RWPE2 (cell line): ENCODE measurements at regions not wholly inside any gene's neighbourhood (a gene's known extent, or its start where the extent isn't known, plus 50 kb on each side); places are given as distances from the start of the nearest gene placed in this dataset.

Experiments used
- ATAC-seq: fragments of 200-7000 bp; cut with Tn5 transposase; 3 replicates; pipeline ENCODE4 v1.9.1; 2021; ENCODE audit warnings: low read depth
- DNase-seq: peaks from one replicate; pipeline ENCODE4 v3.0.0-alpha.2; 2020; ENCODE audit warnings: low spot score
- H3K27ac ChIP-seq: fragments of 450-650 bp; 2 replicates; pipeline ENCODE4 v1.5.1; 2017; ENCODE audit warnings: mild to moderate bottlenecking; ENCODE audit not compliant: poor library complexity, severe bottlenecking
- H3K27me3 ChIP-seq: fragments of 250-450 bp; sonication (Bioruptor Pico); 2 replicates; pipeline ENCODE4 v1.5.1; 2021; ENCODE audit warnings: mild to moderate bottlenecking, moderate library complexity; ENCODE audit not compliant: insufficient read depth, poor library complexity, severe bottlenecking
- H3K36me3 ChIP-seq: fragments of 250-450 bp; sonication (Bioruptor Pico); 2 replicates; pipeline ENCODE4 v1.5.1; 2020; ENCODE audit warnings: low read depth, mild to moderate bottlenecking, moderate library complexity
- H3K4me1 ChIP-seq: fragments of 250-450 bp; sonication (Bioruptor Pico); 2 replicates; pipeline ENCODE4 v1.5.1; 2021; ENCODE audit warnings: mild to moderate bottlenecking, moderate library complexity; ENCODE audit not compliant: insufficient read depth, poor library complexity, severe bottlenecking
- H3K4me3 ChIP-seq: fragments of 250-450 bp; sonication (Bioruptor Pico); 2 replicates; pipeline ENCODE4 v1.5.1; 2021; ENCODE audit warnings: mild to moderate bottlenecking, moderate library complexity; ENCODE audit not compliant: severe bottlenecking
- H3K9me3 ChIP-seq: fragments of 250-450 bp; sonication (Bioruptor Pico); 2 replicates; pipeline ENCODE4 v1.5.1; 2021; ENCODE audit warnings: mild to moderate bottlenecking, moderate library complexity; ENCODE audit not compliant: severe bottlenecking
- CTCF ChIP-seq: fragments of 450-650 bp; IDR thresholded peaks from one replicate; pipeline ENCODE4 v1.5.1; 2017; ENCODE audit warnings: mild to moderate bottlenecking, moderate library complexity; ENCODE audit not compliant: poor library complexity, severe bottlenecking

GRCh38 chr19:30669329-30670010, 297.3 kb downstream of the ZNF536 start:
- DNase-seq (no peak), ATAC-seq (peak; percentile 63)
- Histone ChIP-seq H3K27me3 (peaks cover 14% of the 10 kb centered on the region), H3K36me3 (no peaks in the 10 kb centered on the region), H3K4me1 (no peaks in the 10 kb centered on the region), H3K4me3 (no peak overlapping the region), H3K9me3 (no peaks in the 10 kb centered on the region), H3K27ac (no peak overlapping the region)
- peak; percentile 81 for TF ChIP-seq CTCF

GRCh38 chr19:30668521-30669155, 296.5 kb downstream of the ZNF536 start:
- H3K27me3 ChIP-seq = peaks cover 12% of the 10 kb centered on the region
- no peak for DNase-seq
- TF ChIP-seq CTCF = no peak
- H3K27ac ChIP-seq = no peak overlapping the region
- no peaks in the 10 kb centered on the region for H3K9me3 ChIP-seq
- no peak for ATAC-seq
- no peaks in the 10 kb centered on the region for H3K4me1 ChIP-seq
- no peaks in the 10 kb centered on the region for H3K36me3 ChIP-seq
- H3K4me3 ChIP-seq = no peak overlapping the region

GRCh38 chr19:30667746-30668145, 295.6 kb downstream of the ZNF536 start:
- TF ChIP-seq CTCF = no peak
- ATAC-seq (no peak), DNase-seq (no peak)
- no peaks in the 10 kb centered on the region for H3K9me3 ChIP-seq
- peaks cover 9% of the 10 kb centered on the region for H3K27me3 ChIP-seq
- H3K4me1 ChIP-seq = no peaks in the 10 kb centered on the region
- no peaks in the 10 kb centered on the region for H3K36me3 ChIP-seq
- H3K27ac ChIP-seq = no peak overlapping the region
- no peak overlapping the region for H3K4me3 ChIP-seq

GRCh38 chr19:30667227-30667626, 295.0 kb downstream of the ZNF536 start:
- Histone ChIP-seq H3K27ac (no peak overlapping the region), H3K4me3 (no peak overlapping the region), H3K4me1 (no peaks in the 10 kb centered on the region), H3K27me3 (peaks cover 9% of the 10 kb centered on the region), H3K36me3 (no peaks in the 10 kb centered on the region), H3K9me3 (no peaks in the 10 kb centered on the region)
- DNase-seq = no peak
- ATAC-seq = no peak
- TF ChIP-seq CTCF = no peak

- Histone ChIP-seq H3K27ac (no peak overlapping the region), H3K4me3 (no peak overlapping the region), H3K27me3 (peaks cover 9% of the 10 kb centered on the region), H3K4me1 (no peaks in the 10 kb centered on the region), H3K9me3 (no peaks in the 10 kb centered on the region), H3K36me3 (no peaks in the 10 kb centered on the region)
- DNase-seq = no peak
- ATAC-seq = no peak
- TF ChIP-seq CTCF = peak; percentile 89
These were observed 294.2 kb downstream of the ZNF536 start for GRCh38 chr19:30666301-30666803.
